NCI-H526 treated with DMSO at 0.1 percent for 48 hours (cell line): ENCODE measurements at regions not wholly inside any gene's neighbourhood (a gene's known extent, or its start where the extent isn't known, plus 50 kb on each side); places are given as distances from the start of the nearest gene placed in this dataset.
"Not testable (repeated sequence)": the region's sequence is repeated elsewhere in the genome, so short reads cannot be mapped to it uniquely, and the experiment has no call there.

Experiments
- DNase-seq: peaks from one replicate; lab custom pipeline; 2025; lab: John Stamatoyannopoulos, UW

DNA sequence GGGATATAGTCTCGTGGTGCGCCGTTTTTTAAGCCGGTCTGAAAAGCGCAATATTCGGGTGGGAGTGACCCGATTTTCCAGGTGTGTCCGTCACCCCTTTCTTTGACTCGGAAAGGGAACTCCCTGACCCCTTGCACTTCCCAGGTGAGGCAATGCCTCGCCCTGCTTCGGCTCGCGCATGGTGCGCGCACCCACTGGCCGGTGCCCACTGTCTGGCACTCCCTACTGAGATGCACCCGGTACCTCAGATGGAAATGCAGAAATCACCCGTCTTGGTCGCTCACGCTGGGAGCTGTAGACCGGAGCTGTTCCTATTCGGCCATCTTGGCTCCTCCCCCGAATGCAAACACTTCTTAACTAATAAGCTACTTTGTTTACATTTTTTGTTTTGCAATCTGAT lies 914.9 kb downstream of the OTOL1 start:
- not testable (repeated sequence) for DNase-seq

DNA sequence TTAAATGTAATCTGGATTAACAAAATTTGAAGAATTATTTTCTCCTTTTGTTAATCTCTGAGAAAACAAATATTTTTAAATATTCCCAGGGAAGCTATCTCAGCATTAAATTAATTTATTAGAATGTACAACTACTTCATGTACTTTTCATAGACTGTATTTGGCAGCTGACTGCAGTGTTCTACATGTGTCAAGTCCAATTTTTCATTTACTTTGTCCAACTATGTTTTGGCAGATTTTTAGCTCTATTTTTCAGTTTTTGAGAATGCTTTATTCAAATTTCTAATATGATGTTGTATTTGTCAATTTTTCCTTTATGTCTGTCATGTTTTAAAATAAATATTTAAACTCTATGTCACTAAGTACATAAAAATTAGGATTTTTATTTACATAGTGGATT lies 925.1 kb downstream of the OTOL1 start:
- no peak for DNase-seq

DNA sequence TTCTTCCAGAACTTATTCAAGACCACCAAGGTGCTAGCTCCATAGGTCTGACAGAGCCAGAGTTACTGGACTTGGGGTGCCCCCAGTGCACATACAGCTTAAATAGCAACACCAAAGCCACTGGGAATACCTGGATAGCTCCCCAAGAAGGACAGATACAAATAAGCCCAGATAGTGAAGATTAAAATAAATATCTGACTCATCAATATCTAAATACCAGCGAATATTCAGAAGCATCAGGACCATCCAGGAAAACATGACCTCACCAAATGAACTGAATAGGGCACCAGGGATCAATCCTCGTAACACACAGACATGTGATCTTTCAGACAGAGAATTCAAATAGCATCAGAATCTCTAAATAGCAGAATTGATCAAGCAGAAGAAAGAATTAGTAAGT lies 931.6 kb downstream of the OTOL1 start:
- no peak for DNase-seq

DNA sequence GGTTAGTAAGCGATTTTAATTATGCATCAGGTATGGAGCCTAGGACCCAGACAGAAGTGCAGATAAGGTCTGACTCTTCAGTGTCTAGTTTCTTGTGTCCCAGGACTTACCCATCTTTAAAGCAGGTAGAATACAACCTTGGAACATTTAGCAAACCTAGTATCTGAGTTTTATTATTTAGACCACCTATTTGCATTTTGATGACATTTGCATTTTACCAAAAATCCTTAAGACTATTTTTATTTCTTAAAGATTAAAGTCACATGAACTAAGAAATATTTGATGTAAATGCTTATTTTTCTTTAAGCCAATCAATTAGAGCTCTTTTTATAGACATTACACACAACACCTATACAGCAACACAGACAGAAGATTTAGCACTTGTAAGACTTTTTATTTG lies 939.1 kb downstream of the OTOL1 start:
- DNase-seq: no peak

DNA sequence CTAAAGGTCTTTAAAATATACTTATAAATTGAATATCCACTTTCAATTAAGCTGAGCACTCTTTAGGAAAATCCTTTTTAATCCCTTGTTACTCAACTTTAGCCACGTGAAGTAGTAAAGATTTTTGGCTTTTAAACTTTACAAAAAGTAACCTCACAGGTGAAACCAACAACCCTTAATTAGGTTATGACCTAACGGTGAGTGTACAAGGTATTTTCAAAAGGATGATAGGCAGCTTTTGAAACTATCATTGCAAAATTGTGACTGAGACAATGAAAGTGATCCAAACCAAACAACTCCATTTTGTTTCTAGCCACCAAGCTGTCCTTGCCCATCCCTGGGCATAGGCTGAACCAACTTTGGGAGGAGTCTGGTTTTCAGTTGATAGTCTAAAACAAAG lies 940.2 kb downstream of the OTOL1 start:
- DNase-seq: no peak

DNA sequence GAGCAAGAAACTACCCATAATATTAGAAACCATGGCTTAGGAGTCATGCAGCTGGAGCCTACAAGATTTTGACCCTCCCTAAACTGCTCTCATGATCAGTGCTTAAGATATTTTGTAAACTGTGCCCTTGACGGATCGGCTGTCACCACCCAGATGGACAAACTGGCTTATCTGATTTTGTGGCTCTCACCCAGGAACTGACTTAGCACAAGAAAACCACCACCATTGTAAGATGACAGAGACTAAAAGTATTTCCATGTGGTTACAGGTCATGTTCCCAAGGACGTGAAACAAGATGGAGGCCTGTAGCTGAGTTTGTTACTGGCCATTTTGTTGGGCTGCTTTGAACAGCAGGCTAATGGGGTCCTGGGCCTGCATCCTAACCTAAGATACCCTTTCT lies 940.9 kb downstream of the OTOL1 start:
- no peak for DNase-seq

DNA sequence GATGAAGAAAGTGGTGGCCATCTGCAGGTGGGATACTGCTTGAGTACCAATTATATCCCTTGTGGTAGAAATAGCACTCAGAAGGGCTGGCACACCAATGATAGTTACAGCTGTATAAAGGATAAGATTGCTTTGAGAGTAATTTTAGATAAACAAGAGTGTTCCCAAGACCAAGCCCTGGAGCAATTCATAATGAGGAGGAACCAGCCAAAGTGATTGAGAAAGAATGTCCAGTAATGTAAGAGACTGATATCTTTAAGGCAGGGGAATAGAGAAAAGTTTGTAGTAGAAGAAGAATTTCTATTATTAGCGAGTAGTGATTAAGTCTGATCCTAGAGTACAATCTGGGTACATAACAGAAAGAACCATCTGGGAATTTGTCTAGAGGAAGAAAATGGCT lies 945.1 kb downstream of the OTOL1 start:
- no peak for DNase-seq

DNA sequence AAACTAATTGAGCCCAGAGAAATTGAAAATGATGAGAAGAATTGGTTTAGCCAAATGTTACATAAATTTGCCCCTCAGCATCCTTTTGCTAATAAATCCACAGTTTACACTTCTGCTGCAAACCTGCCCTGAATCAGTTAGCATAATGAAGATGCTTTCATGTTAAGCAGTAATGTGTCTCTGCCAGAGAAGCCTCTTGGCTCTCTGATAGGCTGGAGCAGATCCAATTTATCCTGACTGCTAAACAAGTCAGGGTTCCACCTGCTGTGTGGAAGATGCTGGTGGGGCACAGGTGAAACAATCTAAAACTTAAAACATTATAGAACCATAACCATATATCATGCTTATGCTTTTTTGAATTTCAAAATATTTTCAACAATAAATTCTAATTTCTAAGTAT lies 946.8 kb downstream of the OTOL1 start:
- DNase-seq: no peak

DNA sequence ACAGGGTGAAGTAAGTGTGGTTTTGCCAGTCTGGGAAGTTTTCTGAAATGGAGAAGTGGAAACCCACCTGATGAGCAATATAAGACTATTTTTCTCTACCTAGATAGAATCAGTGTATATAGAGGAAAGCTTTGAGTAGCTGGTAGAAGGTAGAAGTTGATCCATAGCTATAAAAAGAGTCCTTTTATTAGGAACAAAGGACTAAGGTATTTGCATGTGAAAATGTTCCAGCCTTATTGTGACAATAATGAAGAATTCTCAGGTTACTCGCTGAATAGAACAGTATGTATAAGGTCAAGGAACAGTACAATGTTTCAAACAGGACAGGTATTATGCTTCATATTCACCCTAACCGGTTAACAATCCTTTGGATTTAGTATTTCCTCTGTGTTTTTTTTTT lies 972.2 kb downstream of the OTOL1 start:
- DNase-seq: no peak

DNA sequence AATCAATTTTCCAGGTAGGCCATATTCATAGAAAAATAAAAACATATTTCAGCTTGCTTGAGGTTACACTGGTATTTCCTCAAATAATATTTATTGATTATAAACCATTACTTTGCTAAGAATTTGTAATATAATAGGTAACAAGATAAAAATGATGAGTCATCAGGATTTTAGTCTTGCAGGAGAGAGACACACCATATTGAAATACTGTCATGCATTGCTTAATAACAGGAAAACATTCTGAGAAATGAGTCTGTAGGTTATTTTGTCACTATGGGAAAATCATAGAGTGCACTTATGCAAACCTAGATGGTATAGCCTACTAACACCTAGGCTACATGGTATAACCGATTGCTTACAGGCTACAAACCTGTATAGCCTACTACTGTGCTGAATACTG lies 990.5 kb downstream of the OTOL1 start:
- no peak for DNase-seq

DNA sequence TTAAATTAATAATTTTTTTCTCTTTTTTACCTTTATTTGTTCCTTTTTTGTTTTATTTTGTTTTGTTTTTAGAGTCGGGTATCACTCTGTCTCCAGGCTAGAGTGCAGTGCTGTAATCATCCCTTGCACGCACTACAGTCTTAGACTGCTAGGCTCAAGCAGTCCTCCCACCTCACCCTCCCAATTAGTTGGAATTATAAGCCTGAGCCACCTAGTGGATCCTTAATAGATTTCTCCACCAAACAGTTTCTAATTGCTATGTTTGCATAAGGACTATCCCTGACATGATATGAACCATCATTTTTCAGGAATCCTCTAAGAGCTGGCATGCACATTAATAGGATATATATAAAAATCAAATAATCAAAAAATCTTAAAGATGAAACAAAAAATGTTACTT lies 993.2 kb downstream of the OTOL1 start:
- no peak for DNase-seq

DNA sequence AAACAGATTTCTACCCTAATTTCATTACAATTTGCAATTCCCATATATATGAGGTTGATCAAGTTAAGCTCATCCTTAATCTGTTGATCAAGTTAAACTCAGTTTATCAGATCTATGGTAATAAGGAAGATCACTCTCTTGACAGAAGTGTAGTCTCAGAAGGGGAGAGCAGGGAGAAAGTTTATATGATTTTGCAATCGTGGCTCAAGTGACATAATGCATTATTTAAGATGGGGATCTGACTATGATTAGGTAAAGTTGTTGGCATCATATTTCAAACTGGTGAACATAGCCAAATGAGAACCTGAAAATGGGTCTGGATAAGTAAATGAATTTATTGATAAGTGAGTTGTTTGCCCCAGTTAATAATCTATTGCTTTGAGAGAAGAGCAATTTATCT lies 995.3 kb downstream of the OTOL1 start:
- DNase-seq: no peak

DNA sequence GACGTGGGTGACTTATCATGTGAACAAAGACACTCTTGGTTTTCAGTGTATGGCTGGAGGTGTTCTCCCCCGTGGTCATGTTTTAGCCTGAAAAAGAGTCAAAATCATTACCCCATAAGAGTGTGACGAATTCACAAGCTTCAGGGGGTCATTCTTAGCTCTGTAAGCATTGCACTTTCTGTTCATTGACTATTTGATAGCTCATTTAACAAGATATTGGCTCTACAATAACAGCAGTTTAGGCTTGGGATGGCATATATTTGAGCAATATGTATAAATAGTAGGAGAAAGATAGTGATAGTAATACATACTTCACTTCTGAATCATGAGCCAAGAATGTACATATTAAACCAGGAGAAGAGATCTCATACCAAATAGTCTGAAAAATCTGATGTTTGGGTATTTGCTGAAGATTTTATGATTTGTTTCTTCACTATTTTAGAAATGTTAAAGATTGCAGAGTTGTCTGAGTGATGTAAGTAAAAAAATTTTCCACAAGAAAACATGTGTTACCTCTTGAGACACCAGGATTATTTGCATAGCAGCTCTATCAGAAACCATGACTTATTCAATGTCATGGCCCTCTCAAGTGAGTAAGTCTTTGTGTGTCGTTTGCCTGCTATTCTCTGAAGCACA lies 996.0 kb downstream of the OTOL1 start:
- no peak for DNase-seq

DNA sequence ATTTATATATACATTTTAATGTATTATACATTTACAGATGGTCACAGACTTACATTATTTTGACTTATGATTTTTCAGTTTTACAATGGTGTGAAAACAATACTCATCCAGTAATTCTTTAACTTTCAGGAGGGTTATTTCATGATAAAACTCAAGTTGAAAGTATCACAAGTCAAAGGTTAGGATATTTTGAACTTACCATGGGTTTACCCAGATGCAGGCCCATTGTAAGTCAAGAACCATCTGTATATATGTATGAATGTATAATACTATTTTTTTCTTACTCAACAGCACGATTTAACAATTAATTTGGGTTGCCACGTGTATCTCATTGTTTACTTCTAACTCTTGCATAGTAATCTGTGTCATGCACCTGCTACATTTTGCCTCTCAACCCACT lies 1002.0 kb downstream of the OTOL1 start:
- no peak for DNase-seq

DNA sequence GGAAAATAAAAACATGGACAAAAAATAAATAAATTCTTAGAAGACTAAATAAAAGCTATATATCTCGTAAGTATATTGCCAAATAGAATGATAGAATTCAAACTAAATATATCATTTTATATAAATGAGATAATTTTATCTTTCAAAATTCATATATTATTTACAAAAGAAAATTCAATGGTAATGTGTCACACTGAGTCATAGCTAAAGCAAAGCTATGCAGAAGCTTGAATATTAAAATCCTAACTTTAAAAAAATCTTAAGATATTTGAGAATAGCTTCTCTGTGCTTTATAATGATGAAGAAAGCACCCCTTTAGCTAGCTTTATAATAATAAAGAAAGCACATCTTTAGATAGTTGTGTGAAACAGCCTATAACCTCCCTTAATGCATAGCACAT lies 1010.8 kb downstream of the OTOL1 start:
- no peak for DNase-seq

DNA sequence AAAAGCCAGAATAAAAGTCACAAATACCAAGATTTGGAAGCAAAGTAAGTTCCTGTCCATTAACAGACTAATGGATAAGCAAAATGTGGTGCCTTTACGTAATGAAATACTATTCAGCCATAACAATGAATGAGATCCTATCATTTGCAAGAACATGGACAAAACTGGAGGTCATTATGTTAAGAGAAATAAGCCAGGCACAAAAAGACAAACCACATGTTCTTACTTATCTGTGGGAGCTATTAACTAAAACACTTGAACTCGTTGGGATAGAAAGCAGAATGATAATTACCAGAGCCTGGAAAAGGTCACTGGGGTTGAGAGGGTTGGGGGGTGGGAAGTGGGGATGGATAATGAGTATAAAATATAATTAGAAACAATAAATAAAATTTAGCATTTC lies 1015.9 kb downstream of the OTOL1 start:
- DNase-seq: no peak

DNA sequence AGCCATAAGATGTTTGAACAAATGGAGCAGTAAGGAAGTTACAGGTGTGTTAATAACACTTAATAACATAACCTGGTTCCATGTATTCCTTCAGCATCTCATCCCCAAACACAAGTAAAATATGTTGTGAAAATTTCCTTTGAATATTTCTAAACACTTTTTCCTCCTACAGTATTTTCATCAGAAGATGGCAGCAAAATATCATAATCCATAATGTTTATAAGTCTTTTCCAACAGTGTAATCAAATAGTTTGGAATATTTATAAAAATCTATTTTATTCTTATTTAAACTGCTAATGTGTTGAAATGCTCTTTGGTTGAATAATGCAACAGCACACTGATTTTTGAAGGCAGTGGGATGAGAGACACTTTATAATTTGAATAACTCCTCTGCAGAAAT lies 1020.5 kb downstream of the OTOL1 start:
- DNase-seq: no peak

DNA sequence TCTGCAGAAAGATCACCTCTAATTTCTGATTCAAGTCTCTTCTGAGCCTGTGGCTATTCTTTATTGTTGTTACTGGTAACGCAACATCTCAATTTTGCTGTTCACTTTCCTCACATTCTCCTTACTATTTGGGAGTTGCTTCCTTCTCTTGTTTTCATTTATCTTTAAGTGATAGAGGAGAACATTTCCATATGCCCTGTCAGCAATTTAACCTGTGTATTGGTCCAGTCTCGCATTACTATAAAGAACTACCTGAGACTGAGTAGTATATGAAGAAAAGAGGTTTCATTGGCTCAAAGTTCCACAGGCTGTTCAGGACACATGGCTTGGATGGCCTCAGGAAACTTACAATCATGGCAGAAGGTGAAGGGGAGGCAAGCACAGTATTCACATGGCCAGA lies 1025.1 kb downstream of the OTOL1 start:
- DNase-seq: no peak

DNA sequence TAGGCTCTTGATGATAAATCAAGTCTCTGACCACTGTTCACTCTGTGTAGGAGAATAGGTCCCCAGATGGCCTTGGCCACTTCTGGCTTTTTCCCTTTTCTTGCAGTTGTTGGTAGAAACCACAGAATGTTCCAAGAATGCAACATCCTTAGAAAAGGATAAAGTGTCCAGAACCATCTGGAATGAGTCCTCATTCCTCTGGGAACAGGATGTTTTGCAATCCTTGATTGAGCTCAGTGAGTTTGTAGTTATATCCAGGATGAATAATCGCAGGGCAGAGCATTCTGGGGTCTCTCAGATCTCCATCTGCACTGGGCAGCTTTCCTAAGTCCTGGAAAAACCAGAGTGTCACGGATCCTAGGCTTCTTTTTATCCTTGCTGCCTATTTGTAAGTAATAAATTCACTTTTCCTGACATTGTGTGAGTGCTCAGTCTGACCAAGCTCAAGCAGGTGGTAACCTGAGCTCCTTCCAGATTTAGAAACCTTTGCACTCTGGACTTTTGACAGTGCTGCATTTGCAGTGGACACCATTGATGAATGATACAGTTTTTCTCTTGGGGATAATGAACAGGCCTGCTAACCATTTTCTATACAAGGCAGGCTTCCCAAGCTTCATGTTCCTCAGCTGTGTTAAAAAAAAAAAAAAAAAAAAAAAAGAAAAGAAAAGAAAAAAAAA lies 1028.6 kb downstream of the OTOL1 start:
- no peak for DNase-seq

DNA sequence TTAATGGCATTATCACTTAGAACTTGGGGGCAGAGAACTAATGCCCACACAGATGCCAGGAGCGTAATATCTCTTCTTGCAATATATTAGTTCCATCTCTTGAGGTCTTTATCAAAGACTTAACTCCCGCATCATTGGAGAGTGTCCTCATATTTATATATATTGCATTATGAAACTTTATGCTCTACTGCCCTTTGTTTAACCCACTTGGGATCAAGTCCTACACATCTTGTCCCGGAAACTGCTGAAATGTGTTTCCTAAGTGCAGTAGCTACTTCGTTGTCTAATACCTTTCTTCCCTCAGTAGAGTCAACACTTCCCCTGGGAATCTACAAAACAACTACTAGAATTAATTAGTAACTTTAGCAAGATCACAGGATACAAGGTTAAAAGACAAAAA lies 1029.2 kb downstream of the OTOL1 start:
- DNase-seq: no peak

DNA sequence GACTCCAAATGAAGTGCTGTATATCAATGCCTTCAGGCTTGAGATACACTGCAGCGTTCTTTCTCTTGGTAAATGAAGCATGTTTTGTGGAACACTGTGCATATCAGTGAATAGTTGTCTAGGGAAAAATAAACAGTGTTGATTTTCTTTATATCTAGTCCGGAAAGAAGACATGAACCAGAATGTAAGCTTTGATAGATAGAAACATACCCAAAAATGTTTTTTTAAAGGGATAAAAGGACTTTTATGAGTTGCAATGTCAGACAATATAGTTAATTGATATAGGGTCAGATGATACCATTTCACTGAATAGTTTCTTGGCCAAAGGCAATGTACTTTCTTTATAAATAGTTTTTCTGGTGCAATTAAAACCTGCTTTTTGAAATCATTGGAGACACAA lies 1037.8 kb downstream of the OTOL1 start:
- no peak for DNase-seq

DNA sequence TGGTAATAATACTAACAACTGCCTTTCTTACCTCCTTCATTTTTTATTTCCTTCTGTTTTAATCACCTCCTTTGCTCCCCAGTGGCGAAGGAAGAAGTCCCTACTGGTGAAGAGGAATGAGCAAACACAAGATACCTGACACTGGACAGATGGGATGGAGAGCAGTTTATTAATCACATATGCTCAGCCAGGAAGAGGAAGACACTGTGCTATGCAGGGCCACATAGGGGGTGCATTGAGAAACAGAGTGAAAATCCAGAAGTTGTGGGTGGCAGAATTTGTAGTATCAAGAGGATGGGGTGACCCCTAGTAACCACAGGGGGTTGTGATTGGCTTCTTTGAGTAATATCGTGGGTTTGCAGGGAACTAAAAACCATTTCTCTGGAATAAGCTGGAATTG lies 1041.9 kb downstream of the OTOL1 start:
- DNase-seq: no peak

DNA sequence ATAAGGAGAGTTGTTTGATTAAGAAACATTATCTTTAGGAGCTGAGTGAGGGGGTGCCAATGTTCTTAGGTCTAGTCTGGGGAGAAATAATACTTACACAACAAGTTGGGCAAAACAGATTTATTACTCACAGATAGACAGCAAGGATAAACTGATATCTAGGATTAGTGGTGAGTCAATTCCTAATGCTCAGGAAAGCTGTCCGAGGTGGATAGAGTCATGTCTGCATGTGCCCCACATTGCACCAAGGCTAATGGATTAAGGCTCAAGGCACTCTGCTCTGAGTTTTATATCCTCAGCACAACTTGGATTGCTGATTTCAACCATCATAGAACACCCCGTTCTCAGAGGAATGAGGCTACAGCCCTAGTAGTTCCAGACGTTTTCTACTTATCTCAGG lies 1042.3 kb downstream of the OTOL1 start:
- no peak for DNase-seq

DNA sequence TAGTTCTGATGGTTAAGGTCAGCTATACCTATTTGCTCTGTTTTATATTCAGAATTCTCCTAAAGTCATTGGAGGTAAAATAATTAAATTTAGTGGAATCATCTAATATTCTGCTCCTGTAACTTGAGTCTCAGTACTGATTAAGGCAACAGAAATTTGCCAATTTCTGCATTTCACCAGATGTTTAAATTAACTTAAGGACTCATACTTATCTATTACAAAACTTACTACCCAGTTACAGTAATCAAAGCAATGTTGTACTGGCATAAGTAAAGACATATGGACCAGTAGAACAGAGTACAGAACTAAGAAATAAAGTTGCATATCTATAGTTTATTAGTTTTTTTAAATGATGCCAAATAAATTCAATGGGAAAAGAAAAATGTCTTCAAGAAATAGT lies 1043.8 kb downstream of the OTOL1 start:
- DNase-seq: no peak
